K562 (cell line): ENCODE measurements at regions not wholly inside any gene's neighbourhood (a gene's known extent, or its start where the extent isn't known, plus 50 kb on each side); places are given as distances from the start of the nearest gene placed in this dataset.

Experiments used
- ATAC-seq: fragments of 200-7000 bp; cut with Tn5 transposase; 3 replicates; pipeline ENCODE4 v1.9.1; 2020; ENCODE audit warnings: moderate library complexity
- BruUV-seq: library from RNA; stranded (reverse); fragments of 400-500 nt; replicated peaks from 2 replicates; lab custom pipeline; 2021; lab: Mats Ljungman, UMichigan
- CTCF ChIA-PET: fragments of 300-600 bp; formaldehyde crosslinking; extraction: SDS; loops from one replicate; lab custom pipeline; 2021; ENCODE audit warnings: low intra/inter-chr PET ratio; lab: Yijun Ruan, JAX
- POLR2A ChIA-PET: fragments of 300-600, 350-650 bp; sonication (Branson Sonifier 250); formaldehyde crosslinking; extraction: SDS; loops from one replicate; lab custom pipeline; 2021; ENCODE audit warnings: antibody characterized with exemption, inconsistent platforms; lab: Yijun Ruan, JAX
- DNase-seq, 4 experiments: peaks; one replicate each; pipeline versions ENCODE4 v3.0.0 to v3.0.0-alpha.2; 2011 to 2018; ENCODE audit warnings: low spot score in 3 of 4, mixed read lengths in 3 of 4; ENCODE audit errors: extremely low read depth in 1 of 4
- FAIRE-seq: peaks from 2 replicates; lab custom pipeline; 2011; peaks lifted over from hg19 to GRCh38; lab: Jason Lieb, UNC
- H2AFZ ChIP-seq: 2 replicates; pipeline ENCODE4 v1.6.0; 2011; ENCODE audit warnings: low read depth, low read length, control low read depth, inconsistent platforms
- H3K27ac ChIP-seq: fragments of 200-600 bp; 3 replicates; pipeline ENCODE4 v1.8.0; 2011; ENCODE audit warnings: low read depth, mild to moderate bottlenecking, control low read depth, inconsistent platforms, low read length, moderate library complexity, mixed read lengths; ENCODE audit errors: extremely low read depth
- H3K27me3 ChIP-seq, 2 experiments: fragments of 300-600 bp in 1 of 2; 2 replicates in 1 of 2; 3 replicates in 1 of 2; pipeline versions ENCODE4 v1.6.0 to v1.8.0; 2011; ENCODE audit warnings: inconsistent platforms in 2 of 2, low read length in 2 of 2, mild to moderate bottlenecking in 1 of 2, mixed read lengths in 1 of 2, moderate library complexity in 1 of 2; ENCODE audit not compliant: control insufficient read depth in 2 of 2, insufficient read depth in 2 of 2
- H3K36me3 ChIP-seq: fragments of 300-600 bp; 3 replicates; pipeline ENCODE4 v1.8.0; 2011; ENCODE audit warnings: mild to moderate bottlenecking, low read length, inconsistent platforms; ENCODE audit not compliant: control insufficient read depth, insufficient read depth
- H3K4me1 ChIP-seq, 2 experiments: fragments of 200-600 bp in 1 of 2; replicated peaks in 1 of 2; 2 replicates in 1 of 2; 3 replicates in 1 of 2; pipeline versions ENCODE4 v1.5.1 to v1.8.0; 2011; ENCODE audit warnings: inconsistent platforms in 2 of 2, low read length in 2 of 2, mild to moderate bottlenecking in 1 of 2, mixed read lengths in 1 of 2, moderate library complexity in 1 of 2; ENCODE audit not compliant: control insufficient read depth in 2 of 2, insufficient read depth in 2 of 2
- H3K4me2 ChIP-seq: 2 replicates; pipeline ENCODE4 v1.6.1; 2011; ENCODE audit warnings: low read length, control low read depth, inconsistent platforms, mixed read lengths; ENCODE audit not compliant: insufficient read depth
- H3K4me3 ChIP-seq: fragments of 200-600 bp; sonication (generic), shearing (Covaris generic); 2 replicates; pipeline ENCODE4 v1.5.1; 2016; ENCODE audit warnings: control low read depth, inconsistent platforms
- H3K79me2 ChIP-seq: fragments of 200-600 bp; 3 replicates; pipeline ENCODE4 v1.8.0; 2011; ENCODE audit warnings: low read length, inconsistent platforms; ENCODE audit not compliant: control insufficient read depth, insufficient read depth
- H3K9ac ChIP-seq, 2 experiments: 2 replicates each; pipeline versions ENCODE4 v1.6.0 to v1.6.1; 2011; ENCODE audit warnings: low read depth in 2 of 2, low read length in 2 of 2, control low read depth in 1 of 2, inconsistent platforms in 1 of 2, mild to moderate bottlenecking in 1 of 2, mixed read lengths in 1 of 2; ENCODE audit not compliant: insufficient read depth in 1 of 2
- H3K9me1 ChIP-seq: one replicate; pipeline ENCODE4 v1.6.0; 2011; ENCODE audit warnings: inconsistent platforms, mild to moderate bottlenecking, low read length, moderate library complexity; ENCODE audit not compliant: control insufficient read depth, insufficient read depth
- H3K9me3 ChIP-seq: replicated peaks from 2 replicates; pipeline ENCODE4 v1.5.1; 2011; ENCODE audit warnings: low read depth, low read length, inconsistent platforms; ENCODE audit not compliant: control insufficient read depth, insufficient read depth
- H4K20me1 ChIP-seq: replicated peaks from 2 replicates; pipeline ENCODE4 v1.6.1; 2011; ENCODE audit warnings: low read length, inconsistent platforms, mixed read lengths; ENCODE audit not compliant: control insufficient read depth, insufficient read depth
- ATF7 ChIP-seq: fragments of 450-650 bp; IDR thresholded peaks from 2 replicates; pipeline ENCODE4 v1.7.1; 2014; ENCODE audit warnings: mild to moderate bottlenecking, moderate library complexity
- CC2D1A ChIP-seq: fragments of 450-650 bp; IDR thresholded peaks from 2 replicates; pipeline ENCODE4 v1.6.1; 2017; ENCODE audit warnings: mild to moderate bottlenecking
- COPS2 ChIP-seq: fragments of 450-650 bp; conservative IDR thresholded peaks from 2 replicates; pipeline ENCODE4 v1.6.1; 2016; ENCODE audit warnings: mild to moderate bottlenecking, moderate library complexity
- CREB3L1 ChIP-seq: fragments of 450-650 bp; IDR thresholded peaks from 2 replicates; pipeline ENCODE4 v1.6.1; 2014; ENCODE audit warnings: low read depth, mild to moderate bottlenecking, moderate library complexity, borderline replicate concordance
- DDX20 ChIP-seq: fragments of 450-650 bp; IDR thresholded peaks from 2 replicates; pipeline ENCODE4 v1.6.1; 2016; ENCODE audit warnings: missing genetic modification characterization, low read depth, mild to moderate bottlenecking, missing compliant biosample characterization, moderate library complexity
- HMGN3 ChIP-seq: IDR thresholded peaks from 2 replicates; pipeline ENCODE4 v1.6.1; 2011; ENCODE audit warnings: borderline replicate concordance, low read depth, mild to moderate bottlenecking, mixed read lengths, low read length; ENCODE audit not compliant: insufficient read length; ENCODE audit errors: extremely low read depth
- IRF9 ChIP-seq: fragments of 450-650 bp; IDR thresholded peaks from 2 replicates; pipeline ENCODE4 v1.6.1; 2016; ENCODE audit warnings: missing biosample characterization, missing genetic modification characterization
- KDM2B ChIP-seq: fragments of 250-450 bp; sonication (Bioruptor Pico); IDR thresholded peaks from 2 replicates; pipeline ENCODE4 v1.8.0; 2021; ENCODE audit warnings: mild to moderate bottlenecking, moderate library complexity
- KDM4B ChIP-seq, 2 experiments: fragments of 450-650 bp in 1 of 2; sonication (generic) in 1 of 2; IDR thresholded peaks; 2 replicates each; pipeline ENCODE4 v1.6.1; 2016 to 2017; ENCODE audit warnings: borderline replicate concordance in 2 of 2, antibody characterized with exemption in 1 of 2, low read depth in 1 of 2, mild to moderate bottlenecking in 1 of 2
- MEF2D ChIP-seq: conservative IDR thresholded peaks from 2 replicates; pipeline ENCODE4 v1.6.1; 2016; ENCODE audit warnings: low read depth, missing genetic modification characterization, missing compliant biosample characterization
- MXI1 ChIP-seq: IDR thresholded peaks from 2 replicates; pipeline ENCODE4 v1.6.1; 2011; ENCODE audit warnings: low read depth, mild to moderate bottlenecking, improper control_type of control experiment, low read length
- NCOA6 ChIP-seq: fragments of 450-650 bp; IDR thresholded peaks from 2 replicates; pipeline ENCODE4 v1.6.1; 2017; ENCODE audit warnings: mild to moderate bottlenecking
- NFRKB ChIP-seq: fragments of 450-650 bp; IDR thresholded peaks from 2 replicates; pipeline ENCODE4 v1.6.1; 2016; ENCODE audit warnings: low read depth
- POU5F1 ChIP-seq: fragments of 150-350 bp; IDR thresholded peaks from 2 replicates; pipeline ENCODE4 v1.6.1; 2014; ENCODE audit warnings: borderline replicate concordance, low read length, low read depth, mild to moderate bottlenecking; ENCODE audit not compliant: partially characterized antibody
- TAF15 ChIP-seq: fragments of 200-400 bp; formaldehyde crosslinking; IDR thresholded peaks from 2 replicates; pipeline ENCODE4 v1.6.1; 2017; ENCODE audit warnings: mild to moderate bottlenecking, low read depth, low read length, moderate library complexity
- YBX1 ChIP-seq: fragments of 450-650 bp; IDR thresholded peaks from 2 replicates; pipeline ENCODE4 v1.7.1; 2016; ENCODE audit warnings: mild to moderate bottlenecking
- ZNF212 ChIP-seq: fragments of 450-650 bp; formaldehyde crosslinking; IDR thresholded peaks from 2 replicates; pipeline ENCODE4 v1.4.0; 2020; ENCODE audit warnings: mild to moderate bottlenecking
- ZNF696 ChIP-seq: fragments of 250-450 bp; sonication (Bioruptor Pico); conservative IDR thresholded peaks from 2 replicates; pipeline ENCODE4 v1.4.0; 2020; ENCODE audit warnings: mild to moderate bottlenecking, moderate library complexity
- WGBS: fragments of 100-300 bp; shearing (Covaris generic); methylation state at CpG from one replicate; pipeline ENCODE4 v1.1.6; 2016; ENCODE audit warnings: low coverage, mixed read lengths; ENCODE audit not compliant: insufficient coverage; ENCODE audit errors: missing lambda C conversion rate; 5-methylcytosine and 5-hydroxymethylcytosine counted together
- in situ Hi-C: fragments of 300-500 bp; cut with MboI; formaldehyde crosslinking; loops from 4 replicates; pipeline ENCODE4 v1.15.0; 2018; ENCODE audit warnings: inconsistent platforms, mixed read lengths
- intact Hi-C: fragments of 100-400 bp; cut with micrococcal nuclease; formaldehyde crosslinking; loops from 2 replicates; pipeline ENCODE4 v1.14.2; 2022
- TF ChIP-seq, protein P1 (sequence below): IDR thresholded peaks from 3 replicates; pipeline ENCODE4 v1.6.1; 2011; ENCODE audit warnings: borderline replicate concordance, mild to moderate bottlenecking, moderate library complexity; ENCODE audit not compliant: insufficient read length; ENCODE audit errors: extremely low read depth

DNA sequence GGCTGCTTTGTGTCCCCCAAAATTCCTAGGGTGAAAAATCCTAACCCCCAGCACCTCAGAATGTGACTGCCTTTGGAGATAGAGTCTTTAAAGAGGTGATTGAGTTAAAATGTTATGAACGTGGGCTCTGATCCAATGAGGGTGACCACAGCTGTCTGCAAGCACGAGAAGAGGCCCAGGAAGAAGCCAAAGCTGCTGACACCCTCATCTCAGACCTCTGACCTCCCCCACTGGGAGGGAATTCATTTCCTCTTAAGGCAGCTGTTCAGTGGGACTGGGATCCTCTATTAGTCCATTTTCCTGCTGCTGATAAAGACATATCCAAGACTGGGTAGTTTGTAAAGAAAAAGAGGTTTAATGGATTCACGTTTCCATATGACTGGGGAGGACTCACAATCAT, 544.4 kb downstream of the DCDC2C start (continued):
- TF ChIP-seq NFRKB, result no peak
- TF ChIP-seq DDX20 (tag), result no peak
- TF ChIP-seq KDM4B (IDR thresholded peaks at IDR 0.05; ENCODE audit: borderline replicate concordance in 2 of 2, low read depth in 1 of 2), result no peak
- TF ChIP-seq MXI1, result no peak
- TF ChIP-seq CREB3L1, result no peak
- TF ChIP-seq, all 486 proteins: peak for 0

- no peak for FAIRE-seq
- Histone ChIP-seq H3K27me3 (no peaks in the 10 kb centered on the region), H3K9ac (no peak overlapping the region), H4K20me1 (no peaks in the 10 kb centered on the region), H3K9me1 (no peaks in the 10 kb centered on the region), H3K9me3 (no peaks in the 10 kb centered on the region), H3K4me1 (no peaks in the 10 kb centered on the region), H2AFZ (no peak overlapping the region), H3K4me3 (no peak overlapping the region), H3K36me3 (no peaks in the 10 kb centered on the region), H3K79me2 (no peaks in the 10 kb centered on the region), H3K27ac (no peak overlapping the region), H3K4me2 (no peak overlapping the region)
- in situ Hi-C loops (no loop called here), intact Hi-C loops (no loop called here)
- DNase-seq, result no peak
- POLR2A ChIA-PET, result no interaction called here
- ATAC-seq, result no peak
- WGBS, result 0% methylated on average over 4 of the region's 4 CpGs
- BruUV-seq, result no TSS peak
- CTCF ChIA-PET, result no interaction called here
- TF ChIP-seq, protein P1, sequence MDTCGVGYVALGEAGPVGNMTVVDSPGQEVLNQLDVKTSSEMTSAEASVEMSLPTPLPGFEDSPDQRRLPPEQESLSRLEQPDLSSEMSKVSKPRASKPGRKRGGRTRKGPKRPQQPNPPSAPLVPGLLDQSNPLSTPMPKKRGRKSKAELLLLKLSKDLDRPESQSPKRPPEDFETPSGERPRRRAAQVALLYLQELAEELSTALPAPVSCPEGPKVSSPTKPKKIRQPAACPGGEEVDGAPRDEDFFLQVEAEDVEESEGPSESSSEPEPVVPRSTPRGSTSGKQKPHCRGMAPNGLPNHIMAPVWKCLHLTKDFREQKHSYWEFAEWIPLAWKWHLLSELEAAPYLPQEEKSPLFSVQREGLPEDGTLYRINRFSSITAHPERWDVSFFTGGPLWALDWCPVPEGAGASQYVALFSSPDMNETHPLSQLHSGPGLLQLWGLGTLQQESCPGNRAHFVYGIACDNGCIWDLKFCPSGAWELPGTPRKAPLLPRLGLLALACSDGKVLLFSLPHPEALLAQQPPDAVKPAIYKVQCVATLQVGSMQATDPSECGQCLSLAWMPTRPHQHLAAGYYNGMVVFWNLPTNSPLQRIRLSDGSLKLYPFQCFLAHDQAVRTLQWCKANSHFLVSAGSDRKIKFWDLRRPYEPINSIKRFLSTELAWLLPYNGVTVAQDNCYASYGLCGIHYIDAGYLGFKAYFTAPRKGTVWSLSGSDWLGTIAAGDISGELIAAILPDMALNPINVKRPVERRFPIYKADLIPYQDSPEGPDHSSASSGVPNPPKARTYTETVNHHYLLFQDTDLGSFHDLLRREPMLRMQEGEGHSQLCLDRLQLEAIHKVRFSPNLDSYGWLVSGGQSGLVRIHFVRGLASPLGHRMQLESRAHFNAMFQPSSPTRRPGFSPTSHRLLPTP, result no peak
- TF ChIP-seq MEF2D (no peak), ZNF696 (CRISPR knock-in tag) (no peak), KDM2B (CRISPR knock-in tag) (no peak), HMGN3 (no peak), ATF7 (no peak), YBX1 (no peak), IRF9 (tag) (no peak), CC2D1A (no peak), TAF15 (no peak), ZNF212 (no peak), COPS2 (no peak), NCOA6 (no peak), POU5F1 (no peak)
Observed at GRCh38 chr2:4255491-4255890, 552.1 kb downstream of the DCDC2C start.
